CD4-positive, alpha-beta T cell treated with Interleukin-17A for 1 hour (primary cell): ENCODE measurements at regions not wholly inside any gene's neighbourhood (a gene's known extent, or its start where the extent isn't known, plus 50 kb on each side); places are given as distances from the start of the nearest gene placed in this dataset.
"Not testable (repeated sequence)": the region's sequence is repeated elsewhere in the genome, so short reads cannot be mapped to it uniquely, and the experiment has no call there.

ENCODE experiments used
- DNase-seq: peaks from one replicate; pipeline ENCODE4 v3.0.0-alpha.2; 2020

- no peak for DNase-seq
These were observed 136.4 kb downstream of the SST start for GRCh38 chr3:187533797-187534196.

DNA sequence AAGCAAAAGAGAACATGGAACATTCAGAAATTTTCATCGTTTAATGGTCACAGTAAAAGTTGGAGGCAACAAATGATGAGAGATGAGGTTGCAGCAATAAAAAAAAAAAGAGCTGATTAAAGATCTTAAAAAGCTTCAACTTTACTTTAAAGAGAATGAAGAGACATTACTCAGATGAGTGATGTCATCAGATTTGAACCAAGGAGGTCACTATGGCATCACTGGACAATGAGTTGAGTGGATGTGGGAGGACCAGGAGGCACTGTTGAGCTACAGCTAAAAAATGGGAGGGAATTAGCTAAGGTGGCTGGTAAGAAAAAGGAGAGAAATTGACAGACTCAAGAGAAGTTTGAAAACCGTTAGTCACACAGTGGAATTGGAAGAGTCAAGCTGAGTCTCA, 138.4 kb downstream of the SST start:
- DNase-seq: no peak

DNA sequence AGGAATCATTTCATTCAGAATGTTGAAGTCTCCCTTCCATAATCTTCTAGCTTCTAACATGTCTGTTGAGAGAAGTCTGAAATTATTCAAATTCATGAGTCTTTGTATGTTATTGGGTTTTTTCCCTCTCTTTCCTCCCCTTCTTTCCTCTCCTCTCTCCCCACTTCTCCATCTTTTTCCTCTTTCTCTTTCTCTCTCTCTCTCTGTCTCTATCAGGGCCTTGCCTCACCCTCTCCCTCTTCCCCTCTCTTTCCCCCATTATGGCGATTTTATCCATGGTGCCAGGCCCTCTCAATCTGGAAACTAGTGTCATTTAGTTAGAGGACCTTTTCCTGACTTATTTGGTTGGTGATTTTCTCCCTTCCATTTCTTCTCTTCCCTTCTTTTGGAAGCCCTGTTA, 147.3 kb downstream of the SST start:
- no peak for DNase-seq

DNA sequence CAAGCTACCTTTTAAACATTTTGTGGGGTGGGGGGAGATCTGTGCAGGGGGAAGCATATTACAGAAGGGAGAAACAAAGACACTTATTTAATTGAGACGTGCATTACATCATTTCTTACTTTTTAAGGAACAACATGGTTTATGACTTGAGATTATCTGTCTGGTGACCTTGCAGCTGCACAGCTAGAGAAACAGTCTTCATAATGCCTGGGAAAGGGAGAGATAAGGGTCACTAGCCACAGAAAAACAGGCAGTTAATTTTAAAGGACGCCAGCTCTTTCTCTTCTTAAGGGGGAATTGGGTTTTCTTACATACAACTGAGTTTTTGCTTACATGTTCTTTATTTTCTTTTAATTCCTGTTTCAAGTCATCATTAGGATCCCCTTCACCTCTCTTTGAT, 147.9 kb downstream of the SST start:
- DNase-seq: no peak

- no peak for DNase-seq
These were observed 148.6 kb downstream of the SST start for GRCh38 chr3:187521546-187521945.

- DNase-seq: no peak
These were observed 149.9 kb downstream of the SST start for GRCh38 chr3:187520027-187520945.

- DNase-seq: no peak
These were observed 150.7 kb downstream of the SST start for GRCh38 chr3:187519428-187519890.

GRCh38 chr3:187518616-187519015, 150.4 kb downstream of the RTP4 start:
- no peak for DNase-seq

GRCh38 chr3:187518207-187518606, 150.0 kb downstream of the RTP4 start:
- no peak for DNase-seq

- DNase-seq: no peak
These were observed 148.4 kb downstream of the RTP4 start for GRCh38 chr3:187516446-187517185.

- DNase-seq: no peak
These were observed 139.7 kb downstream of the RTP4 start for GRCh38 chr3:187507905-187508304.

GRCh38 chr3:187507266-187507665, 139.1 kb downstream of the RTP4 start:
- DNase-seq: no peak

DNA sequence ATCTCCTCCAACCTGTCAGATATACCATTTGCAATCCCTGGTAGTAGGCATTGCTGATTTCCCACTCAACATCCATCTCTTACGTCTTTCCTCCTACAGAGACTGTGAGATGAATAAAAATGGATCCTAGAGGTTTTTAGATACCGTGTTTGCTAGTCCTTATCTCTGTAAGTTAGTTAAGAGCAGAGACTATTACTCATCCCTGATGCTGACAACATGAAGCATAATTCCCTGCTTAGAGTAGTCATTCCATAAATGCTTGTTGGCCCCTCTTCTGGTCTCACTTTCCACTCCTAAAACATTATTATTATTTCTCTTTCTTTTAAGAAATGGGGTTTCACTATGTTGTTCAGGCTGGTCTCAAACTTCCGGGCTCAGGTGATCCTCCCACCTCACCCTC, 136.2 kb downstream of the RTP4 start:
- no peak for DNase-seq

- no peak for DNase-seq
These were observed 130.1 kb downstream of the RTP4 start for GRCh38 chr3:187498211-187498724.

DNA sequence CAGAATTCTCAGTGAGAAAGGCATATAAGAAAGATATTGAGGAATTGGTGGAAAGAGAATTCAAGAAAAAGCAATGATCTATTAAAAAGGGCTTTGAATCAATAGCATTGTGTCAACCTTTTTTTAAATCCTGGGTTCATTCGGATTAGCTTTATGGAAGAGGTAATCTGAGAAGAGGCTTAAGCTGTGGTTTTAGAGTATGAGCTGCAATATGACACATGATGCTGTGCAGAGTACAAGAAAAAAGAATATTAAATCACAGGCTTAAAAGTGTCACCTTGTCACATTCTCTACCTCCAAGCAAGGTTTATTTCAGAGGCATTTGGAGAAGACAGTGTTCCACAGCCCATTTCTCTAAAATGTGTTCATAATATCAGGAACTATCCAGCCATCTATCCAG, 128.9 kb downstream of the RTP4 start:
- no peak for DNase-seq

DNA sequence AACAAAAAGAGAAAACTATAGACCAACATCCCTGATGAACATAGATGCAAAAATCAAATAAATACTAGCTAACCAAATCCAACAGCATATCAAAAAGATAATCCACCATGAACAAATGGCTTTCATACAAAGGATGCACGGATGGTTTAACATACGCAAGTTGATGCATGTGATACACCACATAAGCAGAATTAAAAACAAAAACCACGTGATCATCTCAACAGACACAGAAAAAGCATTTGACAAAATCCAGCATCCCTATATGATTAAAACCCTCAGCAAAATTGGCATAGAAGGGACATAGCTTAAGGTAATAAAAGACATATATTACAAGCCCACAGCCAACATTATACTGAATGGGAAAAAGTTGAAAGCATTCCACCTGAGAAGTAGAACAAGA, 125.9 kb downstream of the RTP4 start:
- DNase-seq: not testable (repeated sequence)

GRCh38 chr3:187491371-187491770, 123.2 kb downstream of the RTP4 start:
- DNase-seq: no peak

GRCh38 chr3:187490366-187490765, 122.2 kb downstream of the RTP4 start:
- DNase-seq: no peak

GRCh38 chr3:187484547-187485295, 116.5 kb downstream of the RTP4 start:
- no peak for DNase-seq

DNA sequence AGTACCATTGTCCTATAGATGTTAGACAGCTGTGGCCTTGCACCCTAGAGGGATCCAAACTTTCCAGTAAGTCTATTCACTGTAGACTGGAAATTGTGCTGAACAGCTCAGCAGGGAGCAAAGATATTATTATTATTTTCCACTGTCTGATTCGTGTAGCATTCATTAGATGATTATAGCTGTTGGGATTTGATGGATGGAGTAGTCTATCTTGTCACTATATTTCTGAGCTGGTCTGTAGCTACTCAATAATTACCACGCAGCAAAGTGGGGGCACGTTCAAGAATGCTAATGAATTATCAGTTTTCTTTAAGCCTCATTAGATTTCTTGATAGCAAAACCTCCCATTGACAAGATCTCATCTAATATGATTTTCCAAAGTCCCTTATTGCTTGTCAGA, 113.2 kb downstream of the RTP4 start:
- DNase-seq: no peak

DNA sequence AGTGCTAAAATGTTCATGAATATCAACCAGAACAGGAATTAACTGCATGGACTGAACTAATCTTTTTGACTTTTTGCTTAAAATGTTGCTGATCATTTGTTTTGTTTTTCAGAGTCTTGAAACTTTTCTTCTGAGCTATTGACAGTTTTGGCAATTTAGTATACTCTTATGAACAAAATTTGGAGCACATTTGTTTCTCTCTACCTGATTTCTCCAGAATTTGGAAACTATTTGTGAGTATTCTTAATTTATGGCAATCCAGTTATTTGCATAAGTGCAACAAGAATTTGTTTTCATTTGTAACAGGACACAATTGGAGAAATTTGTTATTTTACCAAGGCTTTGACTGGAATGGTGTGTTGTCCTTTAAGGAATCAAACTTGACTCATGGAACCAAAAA, 107.4 kb downstream of the RTP4 start:
- not testable (repeated sequence) for DNase-seq

DNA sequence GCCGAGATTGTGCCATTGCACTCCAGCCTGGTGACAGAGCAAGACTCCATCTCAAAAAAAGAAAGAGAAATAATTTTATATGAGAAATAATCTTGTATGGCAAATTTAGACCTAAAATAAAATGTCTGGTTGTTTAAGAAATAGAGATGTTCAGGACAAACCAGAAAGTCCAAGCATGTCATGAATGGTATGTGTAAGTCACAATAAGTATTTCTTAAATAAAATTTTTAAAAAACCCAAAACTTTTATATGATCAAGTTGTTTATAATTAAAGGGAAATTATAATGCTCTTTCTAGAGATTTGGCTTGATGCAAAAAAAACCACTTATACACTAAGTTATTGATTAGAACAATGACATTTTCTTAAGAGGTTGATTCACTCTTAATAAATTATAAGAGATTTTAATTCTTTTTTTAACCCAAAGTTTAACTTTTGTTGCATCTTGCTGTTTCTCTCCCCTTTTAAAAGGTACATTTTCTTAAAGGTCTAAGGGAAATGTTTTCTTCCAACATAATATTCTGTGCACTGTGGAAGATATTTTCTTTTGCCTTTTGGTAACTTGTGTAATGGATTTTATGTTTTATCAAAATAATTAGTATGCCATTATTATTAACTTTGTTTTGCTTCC, 105.7 kb downstream of the RTP4 start:
- no peak for DNase-seq

- not testable (repeated sequence) for DNase-seq
These were observed 98.1 kb downstream of the RTP4 start for GRCh38 chr3:187466306-187466705.
